Right atrium auricular region (tissue), 2 donors: ENCODE measurements at regions not wholly inside any gene's neighbourhood (a gene's known extent, or its start where the extent isn't known, plus 50 kb on each side); places are given as distances from the start of the nearest gene placed in this dataset.

Experiments
- DNase-seq: peaks from one replicate; pipeline ENCODE4 v3.0.0-alpha.2; 2019; ENCODE audit warnings: low spot score
- H3K27ac ChIP-seq, 2 donors: fragments of 200-600 bp; sonication (generic); 1 replicate in 1 of 2; 2 replicates in 1 of 2; pipeline ENCODE4 v1.5.1; 2016 to 2019
- H3K27me3 ChIP-seq, 2 donors: fragments of 200-600 bp; sonication (generic); one replicate each; pipeline versions ENCODE4 v1.5.1 to v1.6.0; 2017 to 2019
- H3K36me3 ChIP-seq: fragments of 200-600 bp; sonication (generic); one replicate; pipeline ENCODE4 v1.5.1; 2016
- H3K4me1 ChIP-seq, 2 donors: fragments of 200-600 bp; sonication (generic); one replicate each; pipeline versions ENCODE4 v1.5.1 to v1.6.0; 2017 to 2019
- H3K4me3 ChIP-seq, 2 donors: fragments of 200-600 bp; sonication (generic); 1 replicate in 1 of 2; 2 replicates in 1 of 2; pipeline ENCODE4 v1.5.1; 2017 to 2019; ENCODE audit warnings: mild to moderate bottlenecking in 1 of 2, moderate library complexity in 1 of 2
- H3K9me3 ChIP-seq, 2 donors: fragments of 200-600 bp; sonication (generic); one replicate each; pipeline ENCODE4 v1.5.1; 2019
- CTCF ChIP-seq, 2 donors: fragments of 200-600 bp; sonication (generic); IDR thresholded peaks; one replicate each; pipeline ENCODE4 v1.5.1; 2019; ENCODE audit warnings: antibody characterized with exemption in 2 of 2

- DNase-seq, result no peak
- no peaks in the 10 kb centered on the region for H3K27me3 ChIP-seq
- no peaks in the 10 kb centered on the region for H3K36me3 ChIP-seq
- H3K4me1 ChIP-seq, result peaks cover 0 to 13% of the 10 kb centered on the region in 2 donors
- H3K9me3 ChIP-seq, result no peaks in the 10 kb centered on the region
- TF ChIP-seq CTCF (IDR thresholded peaks at IDR 0.05), result no peak
- no peak overlapping the region for H3K27ac ChIP-seq
- H3K4me3 ChIP-seq, result no peak overlapping the region
These were observed 72.0 kb upstream of the F13A1 start for GRCh38 chr6:6392214-6393068.

- H3K4me3 ChIP-seq, result no peak overlapping the region
- no peaks in the 10 kb centered on the region for H3K27me3 ChIP-seq
- H3K4me1 ChIP-seq, result peaks cover 0 to 13% of the 10 kb centered on the region in 2 donors
- no peak overlapping the region for H3K27ac ChIP-seq
- no peaks in the 10 kb centered on the region for H3K9me3 ChIP-seq
- no peaks in the 10 kb centered on the region for H3K36me3 ChIP-seq
- DNase-seq, result no peak
- TF ChIP-seq CTCF (IDR thresholded peaks at IDR 0.05), result no peak
These were observed 72.6 kb upstream of the F13A1 start for GRCh38 chr6:6393069-6393529.

GRCh38 chr6:6395581-6396197 lies 75.2 kb upstream of the F13A1 start:
- H3K4me3 ChIP-seq, result no peak overlapping the region
- peak overlapping the region; percentile 46 to 75 for H3K27ac ChIP-seq
- H3K27me3 ChIP-seq, result no peaks in the 10 kb centered on the region
- no peak for DNase-seq
- no peaks in the 10 kb centered on the region for H3K9me3 ChIP-seq
- H3K36me3 ChIP-seq, result no peaks in the 10 kb centered on the region
- peaks cover 0 to 13% of the 10 kb centered on the region in 2 donors for H3K4me1 ChIP-seq
- no peak for TF ChIP-seq CTCF (IDR thresholded peaks at IDR 0.05)

GRCh38 chr6:6397842-6398241 lies 77.4 kb upstream of the F13A1 start:
- no peaks in the 10 kb centered on the region for H3K9me3 ChIP-seq
- H3K27me3 ChIP-seq, result no peaks in the 10 kb centered on the region
- TF ChIP-seq CTCF (IDR thresholded peaks at IDR 0.05), result no peak
- H3K4me3 ChIP-seq, result no peak overlapping the region
- peaks cover 0 to 13% of the 10 kb centered on the region in 2 donors for H3K4me1 ChIP-seq
- H3K27ac ChIP-seq, result no peak overlapping the region
- no peak for DNase-seq
- H3K36me3 ChIP-seq, result no peaks in the 10 kb centered on the region

- no peak for DNase-seq
- Histone ChIP-seq H3K4me3 (no peak overlapping the region), H3K4me1 (peaks cover 0 to 13% of the 10 kb centered on the region in 2 donors), H3K27ac (no peak overlapping the region), H3K36me3 (no peaks in the 10 kb centered on the region), H3K9me3 (no peaks in the 10 kb centered on the region), H3K27me3 (no peaks in the 10 kb centered on the region)
- no peak for TF ChIP-seq CTCF (IDR thresholded peaks at IDR 0.05)
These were observed 79.1 kb upstream of the F13A1 start for GRCh38 chr6:6399568-6399967.
